ENCODE measurements at regions not wholly inside any gene's neighbourhood (a gene's known extent, or its start where the extent isn't known, plus 50 kb on each side); places are given as distances from the start of the nearest gene placed in this dataset.
"Not testable (repeated sequence)": the region's sequence is repeated elsewhere in the genome, so short reads cannot be mapped to it uniquely, and the experiment has no call there.

- TF ChIP-seq POLR2A (IDR thresholded peaks at IDR 0.05; ENCODE audit: low read length); GATA1 (IDR thresholded peaks at IDR 0.05; ENCODE audit: low read depth, low read length): not testable (repeated sequence)
These were observed 290.3 kb upstream of the NPAP1 start for GRCh38 chr15:24385258-24385657.
